Fibroblast of mammary gland (primary cell): ENCODE measurements at regions not wholly inside any gene's neighbourhood (a gene's known extent, or its start where the extent isn't known, plus 50 kb on each side); places are given as distances from the start of the nearest gene placed in this dataset.
"Not testable (repeated sequence)": the region's sequence is repeated elsewhere in the genome, so short reads cannot be mapped to it uniquely, and the experiment has no call there.

Experiments
- DNase-seq: peaks from one replicate; pipeline ENCODE4 v3.0.0-alpha.2; 2010; ENCODE audit warnings: low read depth
- H3K4me3 ChIP-seq: 2 replicates; pipeline ENCODE4 v1.5.1; 2011; ENCODE audit warnings: low read depth, mild to moderate bottlenecking, low read length, moderate library complexity; ENCODE audit not compliant: control insufficient read depth
- TF ChIP-seq, protein P1 (sequence below): conservative IDR thresholded peaks from 2 replicates; pipeline ENCODE4 v1.5.1; 2011; ENCODE audit warnings: low read depth, low read length, inconsistent platforms; ENCODE audit not compliant: control insufficient read depth, insufficient read depth

DNA sequence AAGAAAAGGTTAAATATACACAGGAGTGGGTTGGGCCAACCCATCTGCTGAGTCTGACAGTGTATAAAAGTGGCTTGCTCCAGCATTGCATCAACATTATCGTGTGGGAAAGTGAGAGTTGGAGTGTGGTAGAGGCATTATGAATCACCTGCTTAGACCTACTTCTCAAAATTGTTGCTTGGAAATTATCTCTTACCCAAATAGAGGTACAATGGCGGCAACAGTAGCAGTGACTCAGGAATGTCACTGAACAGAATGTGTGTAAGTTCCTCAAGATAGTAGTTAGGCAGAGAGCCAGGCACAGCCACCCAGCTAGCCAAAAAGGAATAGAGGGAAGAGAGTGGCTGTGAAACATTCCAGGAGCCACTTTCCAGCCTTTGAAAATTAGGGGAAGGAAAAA is 616.0 kb downstream of the NUP35 start:
- TF ChIP-seq, protein P1, sequence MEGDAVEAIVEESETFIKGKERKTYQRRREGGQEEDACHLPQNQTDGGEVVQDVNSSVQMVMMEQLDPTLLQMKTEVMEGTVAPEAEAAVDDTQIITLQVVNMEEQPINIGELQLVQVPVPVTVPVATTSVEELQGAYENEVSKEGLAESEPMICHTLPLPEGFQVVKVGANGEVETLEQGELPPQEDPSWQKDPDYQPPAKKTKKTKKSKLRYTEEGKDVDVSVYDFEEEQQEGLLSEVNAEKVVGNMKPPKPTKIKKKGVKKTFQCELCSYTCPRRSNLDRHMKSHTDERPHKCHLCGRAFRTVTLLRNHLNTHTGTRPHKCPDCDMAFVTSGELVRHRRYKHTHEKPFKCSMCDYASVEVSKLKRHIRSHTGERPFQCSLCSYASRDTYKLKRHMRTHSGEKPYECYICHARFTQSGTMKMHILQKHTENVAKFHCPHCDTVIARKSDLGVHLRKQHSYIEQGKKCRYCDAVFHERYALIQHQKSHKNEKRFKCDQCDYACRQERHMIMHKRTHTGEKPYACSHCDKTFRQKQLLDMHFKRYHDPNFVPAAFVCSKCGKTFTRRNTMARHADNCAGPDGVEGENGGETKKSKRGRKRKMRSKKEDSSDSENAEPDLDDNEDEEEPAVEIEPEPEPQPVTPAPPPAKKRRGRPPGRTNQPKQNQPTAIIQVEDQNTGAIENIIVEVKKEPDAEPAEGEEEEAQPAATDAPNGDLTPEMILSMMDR: no peak
- DNase-seq: no peak
- no peak overlapping the region for H3K4me3 ChIP-seq

DNA sequence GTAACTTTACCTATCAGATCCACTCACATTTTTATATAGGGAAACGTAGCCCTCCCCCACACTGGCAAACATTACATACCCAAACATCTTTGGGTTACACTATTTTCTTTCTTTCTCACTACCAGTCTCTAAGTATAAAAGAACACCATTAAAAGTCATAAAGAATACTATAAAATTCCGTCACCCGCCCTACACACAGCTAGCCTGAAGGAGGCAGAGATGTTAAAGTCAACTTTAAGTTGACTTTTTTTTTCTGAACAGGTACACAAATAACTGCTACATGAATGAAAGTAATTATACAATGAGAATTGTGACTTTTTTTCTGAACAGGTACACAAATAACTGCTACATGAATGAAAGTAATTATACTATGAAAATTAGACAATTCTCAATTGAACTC is 628.3 kb downstream of the NUP35 start:
- DNase-seq: no peak
- TF ChIP-seq, protein P1: no peak
- no peak overlapping the region for H3K4me3 ChIP-seq

DNA sequence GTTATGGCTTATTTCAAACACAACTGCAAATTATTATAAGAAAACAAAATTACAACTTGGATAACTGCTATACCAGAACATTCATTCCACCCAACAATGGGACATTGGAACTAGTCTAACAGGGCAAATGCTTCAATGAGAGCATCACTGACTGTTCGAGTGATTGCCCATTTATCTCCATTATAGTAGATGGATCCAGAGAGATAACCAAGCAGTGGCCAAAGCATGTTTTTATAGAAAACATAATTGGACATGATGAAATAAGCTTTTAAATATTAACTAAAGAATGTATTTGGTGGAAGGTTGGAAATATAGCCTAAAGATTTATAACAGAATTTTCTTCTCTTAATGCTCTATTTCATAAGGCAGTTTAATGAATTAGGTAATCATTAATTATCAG is 634.8 kb downstream of the NUP35 start:
- DNase-seq: no peak
- no peak overlapping the region for H3K4me3 ChIP-seq
- TF ChIP-seq, protein P1: no peak

DNA sequence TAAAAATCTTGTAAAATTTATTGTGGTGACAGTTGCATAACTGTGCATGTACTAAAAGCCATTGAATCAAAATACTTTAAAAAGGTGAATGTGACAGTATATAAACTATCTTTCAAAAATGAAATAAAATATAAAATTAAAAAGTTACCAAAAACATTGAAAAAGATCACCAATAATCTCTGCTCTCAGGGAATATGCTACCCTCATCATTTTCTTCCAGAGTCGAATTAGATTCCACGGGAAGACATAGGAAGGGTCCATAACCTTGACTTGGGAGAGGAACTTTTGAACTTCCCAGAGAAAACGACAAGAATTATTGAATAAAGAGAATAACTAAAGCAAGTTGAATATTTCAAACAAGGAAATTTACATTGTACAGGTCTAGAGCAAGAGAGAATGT is 649.5 kb downstream of the NUP35 start:
- TF ChIP-seq, protein P1: no peak

DNA sequence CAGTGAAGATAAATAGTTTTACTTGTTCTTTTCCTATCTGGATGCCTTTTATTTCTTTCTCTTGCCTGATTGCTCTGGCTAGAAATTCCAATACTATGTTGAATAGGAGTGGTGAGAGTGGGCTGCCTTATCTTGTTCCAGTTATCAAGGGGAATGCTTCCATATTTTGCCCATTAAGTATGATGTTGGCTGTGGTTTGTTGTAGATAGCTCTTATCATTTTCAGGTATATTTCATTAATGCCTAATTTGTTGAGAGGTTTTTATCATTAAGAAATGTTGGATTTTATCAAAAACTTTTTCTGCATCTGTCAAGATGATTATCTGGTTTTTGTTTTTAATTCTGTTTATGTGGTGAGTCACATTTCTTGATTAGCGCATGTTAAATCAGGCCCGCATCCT is 655.8 kb downstream of the NUP35 start:
- TF ChIP-seq, protein P1: no peak
- no peak for DNase-seq
- no peak overlapping the region for H3K4me3 ChIP-seq

More for the DNA sequence above, 649.5 kb downstream of the NUP35 start:
- DNase-seq: no peak
- H3K4me3 ChIP-seq: no peak overlapping the region

DNA sequence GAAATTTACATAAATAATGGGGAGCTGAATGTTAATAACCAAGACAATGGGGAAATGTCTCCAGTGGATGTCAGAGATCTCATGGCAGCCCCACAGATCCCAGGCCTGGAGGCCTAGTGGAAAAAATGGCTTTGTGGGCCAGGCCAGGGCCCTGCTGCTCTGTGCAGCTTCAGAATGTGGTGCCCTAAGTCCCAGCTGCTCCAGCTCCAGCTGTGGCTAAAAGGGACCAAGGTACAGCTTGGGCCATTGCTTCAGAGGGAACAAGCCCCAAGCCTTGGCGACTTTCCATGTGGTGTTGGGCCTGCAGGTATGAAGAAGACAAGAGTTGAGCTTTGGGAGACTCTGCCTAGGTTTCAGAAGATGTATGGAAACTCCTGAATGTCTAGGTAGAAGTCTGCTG is 658.2 kb downstream of the NUP35 start:
- no peak for DNase-seq
- TF ChIP-seq, protein P1: no peak
- no peak overlapping the region for H3K4me3 ChIP-seq

DNA sequence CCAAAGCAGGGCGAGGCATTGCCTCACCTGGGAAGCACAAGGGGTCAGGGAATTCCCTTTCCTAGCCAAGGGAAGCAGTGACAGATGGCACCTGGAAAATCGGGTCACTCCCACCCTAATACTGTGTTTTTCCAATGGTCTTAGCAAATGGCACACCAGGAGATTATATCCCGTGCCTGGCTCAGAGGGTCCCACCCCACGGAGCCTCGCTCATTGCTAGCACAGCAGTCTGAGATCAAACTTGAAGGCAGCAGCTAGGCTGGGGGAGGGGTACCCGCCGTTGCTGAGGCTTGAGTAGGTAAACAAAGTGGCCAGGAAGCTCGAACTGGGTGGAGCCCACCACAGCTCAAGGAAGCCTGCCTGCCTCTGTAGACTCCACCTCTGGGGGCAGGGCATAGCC is 664.6 kb downstream of the NUP35 start:
- H3K4me3 ChIP-seq, DNase-seq: not testable (repeated sequence)

DNA sequence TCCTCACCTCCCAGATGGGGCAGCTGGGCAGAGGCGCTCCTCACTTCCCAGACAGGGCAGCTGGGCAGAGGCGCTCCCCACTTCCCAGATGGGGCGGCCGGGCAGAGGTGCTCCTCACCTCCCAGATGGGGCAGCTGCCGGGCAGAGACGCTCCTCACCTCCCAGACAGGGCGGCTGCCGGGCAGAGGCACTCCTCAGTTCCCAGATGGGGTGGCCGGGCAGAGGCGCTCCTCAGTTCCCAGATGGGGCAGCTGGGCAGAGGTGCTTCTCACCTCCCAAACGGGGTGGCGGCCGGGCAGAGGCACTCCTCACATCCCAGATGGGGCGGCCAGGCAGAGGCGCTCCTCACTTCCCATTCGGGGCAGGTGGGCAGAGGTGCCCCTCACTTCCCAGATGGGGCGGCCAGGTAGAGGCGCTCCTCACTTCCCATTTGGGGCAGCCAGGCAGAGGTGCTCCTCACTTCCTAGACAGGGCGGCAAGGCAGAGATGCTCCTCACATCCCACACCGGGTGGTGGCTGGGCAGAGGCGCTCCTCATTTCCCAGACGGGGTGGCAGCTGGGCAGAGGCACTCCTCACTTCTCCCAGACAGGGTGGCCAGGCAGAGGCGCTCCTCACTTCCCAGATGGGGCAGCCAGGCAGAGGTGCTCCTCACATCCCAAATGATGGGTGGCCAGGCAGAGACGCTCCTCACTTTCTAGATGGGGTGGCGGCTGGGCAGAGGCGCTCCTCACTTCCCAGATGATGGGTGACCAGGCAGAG is 668.1 kb downstream of the NUP35 start:
- not testable (repeated sequence) for DNase-seq, H3K4me3 ChIP-seq
